ENCODE measurements at regions not wholly inside any gene's neighbourhood (a gene's known extent, or its start where the extent isn't known, plus 50 kb on each side); places are given as distances from the start of the nearest gene placed in this dataset.

DNA sequence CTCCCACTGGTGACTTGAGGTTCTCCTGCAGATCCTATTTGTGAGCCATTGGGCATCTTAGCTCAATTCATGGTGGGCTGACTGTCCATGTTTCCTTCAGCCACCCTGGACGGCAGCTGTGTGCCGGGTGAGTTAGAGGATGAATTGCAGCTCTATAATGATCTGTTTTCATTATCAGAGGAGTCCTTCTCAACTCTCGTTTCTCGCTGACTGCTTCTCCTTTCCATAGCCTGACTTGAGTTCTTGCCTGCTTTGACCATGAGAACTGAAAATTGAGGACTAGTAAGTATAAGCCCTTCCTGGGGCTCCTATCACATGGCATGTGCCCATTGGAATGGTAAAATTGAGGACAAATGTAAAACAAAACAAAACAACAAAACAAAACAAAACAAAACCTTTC lies 121.8 kb downstream of the CDC42EP3 start:
- no peak for DNase-seq

DNA sequence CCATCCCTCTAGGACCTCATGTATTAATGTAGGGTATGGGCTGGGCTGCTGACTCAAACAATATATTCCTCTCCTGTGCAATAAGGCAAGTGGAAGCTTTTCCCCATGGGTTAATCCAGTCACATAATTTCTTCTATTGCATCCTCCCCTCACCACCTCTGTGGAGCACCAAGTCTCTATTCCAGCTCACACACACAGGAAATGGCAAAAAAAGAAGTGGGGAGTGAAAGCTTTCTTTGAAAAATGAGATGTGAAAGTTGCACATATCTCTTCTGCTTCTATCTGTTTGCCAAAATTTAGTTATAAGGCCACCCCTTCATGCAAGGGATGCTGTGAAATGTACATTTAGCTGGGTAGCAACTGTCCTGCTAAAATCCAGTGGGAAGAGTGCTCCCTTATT lies 121.3 kb downstream of the CDC42EP3 start:
- DNase-seq, result no peak

DNA sequence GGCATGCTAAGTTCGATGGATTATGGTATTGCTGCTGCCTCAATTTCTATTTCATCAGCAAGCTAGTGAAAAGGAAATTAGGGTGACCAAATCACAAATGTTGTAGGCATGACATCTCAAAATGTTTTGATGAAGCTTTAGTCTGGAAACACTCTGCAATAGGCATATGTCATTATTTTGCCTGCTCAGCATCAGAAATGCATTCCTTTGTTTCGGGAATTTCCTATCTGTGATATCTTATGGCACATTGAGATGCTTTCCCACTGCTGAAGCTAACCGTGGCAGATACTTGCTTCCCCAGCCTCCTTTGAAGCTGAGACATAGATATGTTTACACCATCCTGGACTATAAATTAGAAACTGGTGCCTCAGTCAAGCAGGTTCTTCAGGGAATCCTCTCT lies 119.7 kb downstream of the CDC42EP3 start:
- DNase-seq, result no peak

DNA sequence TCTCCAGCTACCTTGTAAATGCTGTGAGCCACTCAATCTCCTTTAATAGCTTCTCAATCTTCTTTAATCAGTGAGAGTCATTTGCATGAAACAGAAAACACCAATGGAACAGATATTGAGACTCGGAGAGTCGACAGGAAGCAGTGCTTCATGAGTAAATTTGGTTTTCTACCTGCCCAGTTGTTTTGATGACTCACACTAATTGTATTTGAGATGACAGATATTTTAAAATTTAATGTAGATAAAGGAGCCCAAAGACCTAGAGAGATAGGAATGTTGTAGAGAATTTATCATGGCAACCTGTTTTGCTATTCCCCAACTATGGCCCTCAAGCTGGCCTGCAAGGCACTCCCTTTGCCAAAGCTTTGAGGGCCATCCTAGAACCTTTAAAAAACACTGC lies 119.1 kb downstream of the CDC42EP3 start:
- DNase-seq, result no peak

DNA sequence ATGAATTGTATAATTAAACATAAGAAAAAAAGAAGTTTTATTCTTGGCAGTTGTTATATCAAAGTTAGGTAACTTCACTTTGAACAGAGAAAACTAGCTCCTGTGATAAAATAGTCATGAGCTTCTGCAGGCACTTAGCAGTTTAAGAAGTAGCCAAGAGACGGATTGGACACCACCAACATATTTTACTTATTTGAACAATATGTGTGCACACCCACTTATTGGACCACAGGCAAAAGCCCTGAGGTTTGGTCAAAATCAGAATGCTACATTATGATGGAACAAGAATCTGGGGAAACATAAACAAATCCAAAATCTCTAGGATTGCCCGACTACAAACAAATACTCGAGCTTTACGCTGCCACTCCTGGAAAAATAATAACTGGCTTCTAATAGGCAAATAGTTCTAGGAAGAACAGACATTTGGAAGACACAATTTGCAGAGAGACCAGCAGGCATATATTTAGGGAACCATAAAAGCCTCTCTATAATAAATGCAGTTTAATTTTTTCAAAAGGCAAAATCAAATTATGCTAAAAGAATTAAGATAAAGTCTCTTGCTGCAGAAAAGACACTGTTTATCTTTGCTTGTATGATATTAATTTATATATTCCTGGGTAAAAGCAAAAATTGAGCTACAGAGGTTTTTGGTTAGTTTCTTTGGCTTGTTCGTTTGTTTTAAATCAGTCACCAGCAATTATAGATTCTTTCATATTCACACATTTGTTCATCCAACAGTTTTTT lies 117.9 kb downstream of the CDC42EP3 start:
- no peak for DNase-seq

DNA sequence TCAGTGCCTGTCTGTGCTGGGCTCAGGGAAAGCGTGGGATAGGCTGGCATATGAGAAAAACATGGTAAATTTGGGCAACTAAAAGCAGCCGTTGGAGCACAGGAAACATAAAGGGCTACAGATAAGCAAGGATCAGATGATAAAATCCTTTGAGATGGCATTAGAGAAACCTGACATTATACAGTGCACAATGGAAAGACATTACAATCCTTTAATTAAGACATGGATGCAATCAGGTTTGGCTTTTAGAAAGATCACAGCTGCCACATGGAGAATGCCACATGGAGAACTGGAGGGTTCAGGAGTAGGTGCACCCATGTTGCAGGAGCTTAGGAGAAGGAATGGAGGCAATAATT lies 117.3 kb downstream of the CDC42EP3 start:
- no peak for DNase-seq

DNA sequence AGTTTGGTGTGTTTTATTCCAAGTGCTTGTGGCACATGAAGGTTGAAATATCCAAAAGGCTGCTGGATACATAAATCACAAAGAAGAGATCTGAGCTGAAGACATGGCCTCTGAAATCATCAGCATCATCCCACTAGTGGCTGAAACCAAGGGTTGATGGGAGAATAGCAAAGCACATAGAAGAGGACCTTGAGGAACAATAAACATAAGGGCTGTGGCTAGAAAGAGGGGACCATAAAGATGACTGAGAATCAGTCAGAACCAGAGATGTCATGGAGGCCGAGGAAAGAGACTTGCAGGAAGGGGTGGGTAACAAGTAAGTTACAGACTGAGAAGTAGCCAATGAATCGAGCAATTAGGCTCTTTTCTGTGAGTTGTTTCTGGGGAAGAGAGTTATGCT lies 116.8 kb downstream of the CDC42EP3 start:
- no peak for DNase-seq

DNA sequence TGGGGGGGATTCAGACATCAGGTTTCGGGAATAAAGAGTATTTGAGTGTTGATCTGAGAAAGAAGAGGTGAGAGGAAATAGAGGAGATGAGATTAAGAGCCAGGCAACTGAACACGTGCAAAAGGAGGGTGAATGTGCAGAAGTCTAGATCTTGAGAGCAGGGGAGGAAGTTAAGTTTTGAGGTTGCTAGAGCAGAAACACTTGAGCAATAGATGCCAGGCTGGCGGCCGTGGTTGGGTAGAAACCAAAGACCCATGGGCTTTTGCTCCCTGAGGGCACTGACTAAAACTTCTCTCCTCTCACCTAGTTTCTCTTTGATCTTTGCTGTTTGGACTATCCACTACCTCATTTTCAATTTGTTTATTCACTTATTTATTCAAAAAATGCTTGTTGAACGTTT lies 116.0 kb downstream of the CDC42EP3 start:
- DNase-seq, result no peak

DNA sequence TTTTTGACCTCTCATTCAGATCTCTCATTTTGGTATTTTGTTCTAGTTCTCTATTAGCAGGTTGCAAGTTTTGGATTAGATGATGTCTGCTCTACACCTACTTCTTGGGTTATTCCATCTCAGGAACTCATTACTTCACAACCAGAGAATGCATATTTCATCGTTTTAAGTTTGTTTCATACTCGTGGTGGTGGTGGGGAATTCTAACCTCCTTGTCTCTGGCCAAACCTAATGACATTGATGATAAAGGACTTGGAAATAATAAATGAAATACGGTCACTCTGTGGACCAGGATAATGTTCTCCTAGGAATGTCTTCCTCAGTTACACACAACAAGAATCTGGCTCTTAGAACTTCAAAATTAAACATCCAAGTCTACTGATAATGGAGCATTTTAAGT lies 115.2 kb downstream of the CDC42EP3 start:
- no peak for DNase-seq

DNA sequence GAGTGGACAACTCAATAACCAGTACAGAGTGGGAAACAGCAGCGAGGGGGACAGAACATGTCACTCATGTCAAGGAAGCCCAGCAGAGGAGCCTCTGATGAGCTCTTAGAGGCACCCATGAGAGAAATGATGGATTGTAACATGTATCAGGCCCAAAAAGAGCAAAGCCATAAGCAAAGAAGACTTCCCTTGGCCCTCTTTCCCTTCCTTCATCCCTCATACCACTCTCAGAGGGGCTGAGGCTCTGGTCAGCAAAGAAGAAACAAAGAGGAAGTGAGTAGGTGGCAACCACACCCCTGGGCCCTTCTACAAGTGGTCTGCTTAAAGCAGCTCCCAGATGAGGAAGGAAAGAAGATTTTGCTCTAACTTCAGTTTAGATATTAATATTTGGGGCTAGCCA lies 112.8 kb downstream of the CDC42EP3 start:
- no peak for DNase-seq

DNA sequence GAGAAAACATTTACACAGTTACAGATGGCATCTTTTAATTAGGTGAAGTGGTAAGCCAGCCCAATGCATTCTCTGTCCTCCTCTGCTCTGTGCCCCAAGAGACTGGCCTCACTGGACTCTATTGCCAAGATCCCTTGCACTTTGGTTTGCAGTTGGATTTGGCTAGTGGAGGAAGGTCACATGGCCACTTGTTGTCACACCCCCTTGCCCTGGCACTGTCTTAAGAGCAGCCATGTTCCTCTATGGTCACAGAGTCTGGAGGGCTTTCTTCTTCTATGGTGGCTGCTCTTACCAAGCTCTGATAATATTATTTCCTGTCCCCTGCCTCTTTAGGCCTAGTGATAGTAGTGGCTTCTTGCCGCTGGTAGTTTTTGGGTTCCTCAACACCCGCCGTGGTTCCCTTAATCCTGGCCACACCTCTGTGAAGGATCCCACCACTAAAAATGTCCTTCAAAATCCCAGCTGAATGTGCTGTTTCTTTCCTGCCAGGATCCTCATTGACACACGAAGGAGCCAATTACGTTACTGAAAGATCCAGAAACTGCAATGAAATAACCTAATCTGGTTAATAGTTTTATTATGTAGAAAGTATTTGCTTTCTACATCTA lies 111.1 kb downstream of the CDC42EP3 start:
- no peak for DNase-seq

DNA sequence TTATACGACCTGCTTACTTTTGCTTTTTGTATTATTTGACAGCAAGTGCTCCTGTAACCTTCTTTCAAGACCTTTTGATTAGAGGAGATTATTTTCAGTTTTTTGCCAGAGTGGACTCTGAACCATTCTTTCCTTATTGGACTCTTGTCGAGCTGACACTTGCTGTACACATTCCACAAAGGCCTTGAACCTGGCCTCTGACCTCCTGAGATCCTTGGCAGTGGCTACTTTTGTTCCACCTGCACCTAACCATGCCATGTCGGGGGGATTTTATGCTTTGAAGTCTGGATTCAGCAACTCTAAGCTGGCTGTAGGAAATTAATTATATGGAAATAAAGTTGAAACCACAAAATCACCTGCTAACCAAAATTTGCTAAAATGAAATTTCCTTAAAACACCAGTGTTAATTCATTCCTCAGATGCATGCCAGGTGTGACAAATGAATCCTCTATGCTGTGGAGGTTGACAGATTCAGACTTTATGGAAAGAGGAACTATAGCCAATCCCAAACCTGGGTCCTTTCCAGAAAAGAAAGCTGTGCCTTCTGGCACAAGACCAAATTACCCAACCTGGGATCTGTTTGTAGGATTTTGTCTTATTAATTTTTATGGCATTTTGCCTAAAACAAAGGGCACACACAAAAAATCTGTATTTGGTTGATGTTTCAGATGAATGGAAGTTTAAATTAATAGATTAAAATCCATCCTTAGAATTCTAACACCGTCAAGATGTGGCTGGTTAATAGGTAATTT lies 110.4 kb downstream of the CDC42EP3 start:
- no peak for DNase-seq

DNA sequence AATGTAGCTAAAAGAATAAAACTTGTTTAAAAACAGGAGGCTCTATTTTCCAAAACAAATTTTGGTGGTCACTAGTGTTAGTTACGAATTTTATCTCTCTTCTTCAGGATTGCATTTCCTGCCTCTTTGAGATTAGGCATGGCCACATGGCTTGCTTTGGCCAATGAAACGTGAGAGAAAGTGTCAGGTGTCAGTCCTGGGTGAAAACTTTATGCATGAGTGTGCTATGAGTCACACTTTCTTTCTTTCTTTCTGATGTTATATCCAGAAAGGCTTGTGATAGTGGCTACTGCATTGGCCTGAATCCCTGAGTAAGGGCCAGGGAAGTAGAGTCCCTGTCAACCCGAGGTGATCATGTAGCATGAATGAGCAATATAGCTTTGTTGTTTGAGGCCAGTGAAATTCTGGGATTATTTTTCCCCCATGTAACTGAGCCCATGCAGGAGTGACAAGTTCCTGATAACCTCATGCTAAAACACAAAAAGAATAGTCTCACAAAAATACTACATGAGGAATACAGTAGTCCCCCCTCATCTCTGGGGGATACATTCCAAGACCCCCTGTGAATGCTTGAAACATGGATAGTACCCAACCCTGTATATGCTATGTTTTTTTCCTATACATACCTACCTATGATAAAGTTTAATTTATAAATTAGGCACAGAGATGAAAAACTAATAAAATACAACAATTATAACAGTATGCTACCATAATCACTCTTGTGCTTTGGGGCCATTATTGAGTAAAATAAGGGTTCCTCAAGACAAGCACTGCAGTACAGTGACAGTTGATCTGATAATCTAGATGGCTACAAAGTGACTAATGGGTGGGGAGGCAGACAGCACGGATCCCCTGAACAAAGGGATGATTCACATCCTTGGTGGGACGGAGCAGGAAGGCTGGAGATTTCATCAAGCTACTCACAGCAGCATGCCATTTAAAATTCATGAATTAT lies 109.5 kb downstream of the CDC42EP3 start:
- no peak for DNase-seq

DNA sequence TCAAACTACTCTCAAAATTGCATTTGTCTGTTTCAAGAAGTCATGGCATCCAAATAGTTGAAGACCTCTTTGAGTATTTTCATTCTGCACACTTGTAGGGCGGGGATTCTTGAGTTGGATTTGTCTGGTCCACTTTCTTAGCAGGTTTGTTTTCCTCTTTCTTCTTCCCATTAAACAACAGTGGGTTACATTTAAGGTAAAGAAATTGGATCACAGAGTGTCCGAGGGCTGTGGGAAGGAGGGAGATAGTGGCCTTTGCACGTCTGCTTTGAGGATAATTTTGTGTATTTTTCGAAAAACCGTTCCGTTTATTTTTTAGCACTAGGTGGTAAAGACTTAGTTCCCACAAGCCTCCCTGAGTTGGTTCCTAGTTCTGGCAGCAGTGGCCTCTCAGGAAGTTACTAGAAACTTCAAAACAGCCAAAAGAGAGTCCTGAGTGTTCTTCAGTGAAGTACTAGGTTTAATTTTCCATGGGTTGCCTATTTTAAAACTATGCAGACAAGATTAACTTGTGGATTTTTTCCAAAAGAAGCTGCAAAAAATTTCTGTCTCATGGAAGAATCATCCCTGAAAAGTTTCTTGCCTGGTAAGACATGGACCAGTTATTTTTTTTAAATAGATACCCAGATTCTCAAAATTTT lies 107.9 kb downstream of the CDC42EP3 start:
- no peak for DNase-seq

DNA sequence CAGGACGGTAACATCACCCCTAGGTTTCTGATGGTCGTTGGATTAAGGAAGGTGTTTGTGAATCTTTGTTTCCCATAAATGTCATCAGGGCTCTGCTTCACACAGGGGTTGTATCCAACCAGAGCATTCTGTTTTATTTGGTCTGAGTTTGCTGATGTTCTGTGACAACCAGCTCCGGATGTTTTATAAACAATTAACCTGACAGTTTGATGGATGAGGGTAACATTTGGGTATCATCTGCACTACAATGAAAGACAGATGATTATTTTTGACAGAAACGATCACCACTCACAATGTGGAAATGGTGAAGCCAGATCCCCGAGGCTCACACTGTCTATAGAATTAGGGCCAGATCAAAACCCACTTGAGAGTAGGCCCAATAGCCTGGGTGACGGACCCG lies 107.1 kb downstream of the CDC42EP3 start:
- DNase-seq, result no peak

DNA sequence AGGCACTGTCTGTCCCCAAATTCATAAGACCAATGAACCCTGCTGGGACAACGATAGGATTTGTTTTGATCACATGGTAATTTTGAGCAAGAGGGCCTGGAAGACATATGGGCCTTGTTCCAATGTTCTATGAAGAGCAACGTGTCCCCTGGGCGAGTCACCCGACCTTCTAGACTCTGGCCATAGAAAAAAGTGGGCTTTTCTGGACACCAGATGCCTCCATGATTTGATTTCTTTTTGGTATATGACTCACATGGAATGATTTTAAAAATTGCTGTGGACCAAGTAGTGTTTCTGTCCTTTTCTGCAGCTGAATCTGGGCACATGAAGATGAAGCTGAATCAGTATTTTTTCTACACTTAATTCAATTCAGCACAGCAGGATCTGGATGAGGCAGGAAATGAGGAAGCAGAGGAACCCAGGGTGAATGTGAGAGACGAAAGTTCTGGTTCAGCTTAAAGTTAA lies 104.9 kb downstream of the CDC42EP3 start:
- DNase-seq, result no peak

DNA sequence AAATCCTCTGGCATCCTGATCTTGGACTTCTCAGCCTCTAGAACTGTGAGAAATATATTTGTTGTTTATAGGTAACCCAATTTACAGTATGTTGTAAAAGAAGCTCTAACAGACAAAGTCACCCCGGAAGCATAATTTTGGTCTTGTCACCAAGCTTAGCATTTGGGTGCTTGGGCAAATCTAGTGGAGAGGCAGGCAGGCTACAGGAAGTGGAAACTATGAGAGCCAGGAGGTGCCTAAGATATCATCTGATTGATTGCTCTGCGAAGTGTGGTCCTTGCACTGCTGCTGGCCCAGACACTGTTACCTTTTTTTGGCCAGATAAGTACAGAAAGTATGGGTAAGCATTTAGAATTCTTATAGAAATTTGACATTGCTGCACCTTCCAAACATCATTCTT lies 102.9 kb downstream of the CDC42EP3 start:
- DNase-seq, result no peak

DNA sequence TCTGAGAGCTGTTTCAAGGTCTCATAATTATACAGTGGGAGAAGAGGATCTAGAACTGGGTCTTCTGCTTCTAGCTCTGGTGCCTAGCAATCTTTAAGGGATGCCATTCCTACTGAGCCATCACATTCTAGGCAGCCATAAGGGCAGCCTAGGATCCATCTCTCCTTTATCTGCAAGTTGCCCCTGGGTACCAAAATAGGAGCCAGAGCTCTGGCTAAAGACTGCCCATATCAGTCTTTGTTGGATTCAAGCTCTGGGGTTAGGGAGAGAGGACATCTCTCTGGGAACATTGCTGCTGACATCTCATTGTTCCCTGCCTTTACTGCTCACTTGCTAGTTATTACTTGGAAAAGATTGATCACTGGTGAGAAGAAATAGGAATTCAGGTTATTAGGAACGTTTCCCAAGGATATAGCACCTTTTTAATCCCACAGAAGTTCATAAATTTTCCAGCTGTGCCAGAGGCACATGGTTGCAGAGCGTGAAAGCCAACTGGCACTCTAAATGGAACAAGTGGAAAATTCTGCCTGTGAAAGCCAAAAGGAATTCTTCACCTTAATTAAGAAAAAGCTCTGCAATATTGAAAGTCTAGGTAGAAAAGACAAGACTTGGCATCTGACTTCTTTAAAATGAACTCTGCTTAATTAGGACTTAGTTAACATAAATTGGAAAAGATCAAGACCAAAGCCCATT lies 102.2 kb downstream of the CDC42EP3 start:
- DNase-seq, result no peak

DNA sequence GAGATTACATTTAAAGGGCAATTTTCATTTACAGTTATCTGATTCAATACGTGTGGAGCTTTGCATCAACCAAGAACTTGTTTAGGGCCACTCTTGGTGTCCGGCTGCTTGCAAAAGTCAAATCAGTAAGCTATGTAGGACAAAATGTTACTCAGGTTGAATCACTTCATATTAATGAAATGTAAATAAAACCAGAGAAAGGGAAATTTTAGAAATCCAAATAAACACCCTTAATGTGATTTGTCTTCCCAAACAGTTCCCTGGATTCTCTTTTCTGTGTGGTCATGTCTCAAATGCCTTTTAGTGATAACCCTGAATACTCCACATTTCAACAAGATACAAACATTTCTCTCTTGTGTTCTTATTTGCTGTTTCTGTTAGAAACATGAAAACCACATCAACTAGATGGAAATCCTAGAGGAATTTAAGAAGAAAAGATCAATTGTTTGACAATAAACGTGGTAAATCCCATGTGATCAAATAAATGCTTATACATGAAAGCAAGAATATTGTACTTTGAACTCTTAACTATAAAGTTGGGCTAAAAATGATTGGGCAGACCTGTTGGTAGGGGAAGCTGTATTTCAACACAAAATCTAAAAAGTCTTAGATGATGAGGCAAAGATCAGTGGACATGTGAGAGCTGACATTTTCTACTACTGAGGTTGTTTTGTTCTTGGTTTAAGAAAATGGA lies 101.3 kb downstream of the CDC42EP3 start:
- no peak for DNase-seq

DNA sequence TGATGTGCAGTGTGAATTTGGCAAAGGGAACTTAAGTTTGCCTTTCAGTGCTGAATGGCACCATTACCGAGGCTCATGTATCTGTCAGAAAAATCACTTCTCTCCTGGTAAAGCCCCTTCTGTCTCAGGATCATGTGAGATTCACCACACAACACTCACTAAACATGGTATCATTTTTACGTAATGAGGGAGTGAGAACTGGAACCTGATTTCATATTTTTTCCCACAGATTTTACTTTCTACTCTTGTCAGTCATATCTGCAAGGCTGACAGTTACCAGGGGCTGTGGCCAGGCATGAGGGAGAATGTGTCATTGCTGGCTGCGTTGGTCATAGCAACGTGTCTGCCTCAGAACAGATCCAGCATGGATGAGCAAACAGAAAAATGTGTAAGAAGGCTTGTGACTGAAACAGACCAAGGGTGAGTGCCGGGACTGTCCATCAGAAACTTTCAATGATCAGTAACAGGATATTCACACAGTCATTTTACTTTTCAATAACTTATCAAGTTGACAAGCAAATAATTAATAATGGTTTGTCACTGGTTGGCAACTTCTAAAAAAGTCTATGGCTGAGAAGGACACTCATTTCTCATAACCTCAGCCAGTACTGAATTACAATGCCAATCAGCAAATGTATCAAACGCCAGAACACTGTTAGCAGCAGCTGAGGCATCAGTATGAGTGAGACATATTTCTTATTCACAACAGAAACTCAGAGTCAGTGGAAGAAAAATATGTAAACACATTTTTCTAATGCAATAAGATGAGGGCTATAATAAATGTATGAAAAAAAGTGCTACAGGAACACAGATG lies 100.5 kb downstream of the CDC42EP3 start:
- no peak for DNase-seq
